Smooth muscle cell (in vitro differentiated cells): ENCODE measurements at regions not wholly inside any gene's neighbourhood (a gene's known extent, or its start where the extent isn't known, plus 50 kb on each side); places are given as distances from the start of the nearest gene placed in this dataset.
A peak's percentile ranks its signal among the peaks of the same experiment; 100 is the strongest.

Experiments
- DNase-seq: peaks from one replicate; lab custom pipeline; 2025; ENCODE audit not compliant: unreplicated experiment; lab: John Stamatoyannopoulos, UW
- H2AFZ ChIP-seq: fragments of 200-600 bp; sonication (generic); 2 replicates; pipeline ENCODE4 v1.6.0; 2016; ENCODE audit warnings: antibody characterized with exemption, low read depth, mild to moderate bottlenecking
- H3F3A ChIP-seq: fragments of 200-600 bp; sonication (generic); 2 replicates; pipeline ENCODE4 v1.6.0; 2017; ENCODE audit warnings: antibody characterized with exemption, low read depth
- H3K27ac ChIP-seq: fragments of 200-600 bp; sonication (generic); 2 replicates; pipeline ENCODE4 v1.5.1; 2016; ENCODE audit warnings: low read depth, mild to moderate bottlenecking
- H3K27me3 ChIP-seq: fragments of 200-600 bp; sonication (generic); 2 replicates; pipeline ENCODE4 v1.6.1; 2016; ENCODE audit warnings: low read depth, mild to moderate bottlenecking
- H3K36me3 ChIP-seq: fragments of 200-600 bp; sonication (generic); 2 replicates; pipeline ENCODE4 v1.5.1; 2016; ENCODE audit warnings: low read depth
- H3K4me1 ChIP-seq: fragments of 200-600 bp; sonication (generic); 2 replicates; pipeline ENCODE4 v1.5.1; 2016; ENCODE audit warnings: low read depth
- H3K4me2 ChIP-seq: fragments of 200-600 bp; sonication (generic); 2 replicates; pipeline ENCODE4 v1.6.0; 2016; ENCODE audit warnings: mild to moderate bottlenecking
- H3K4me3 ChIP-seq: fragments of 200-600 bp; sonication (generic); 2 replicates; pipeline ENCODE4 v1.5.1; 2016; ENCODE audit warnings: mild to moderate bottlenecking
- H3K79me2 ChIP-seq: fragments of 200-600 bp; sonication (generic); 2 replicates; pipeline ENCODE4 v1.6.0; 2016; ENCODE audit warnings: low read depth, mild to moderate bottlenecking
- H3K9ac ChIP-seq: fragments of 200-600 bp; sonication (generic); 2 replicates; pipeline ENCODE4 v1.6.0; 2016; ENCODE audit warnings: low read depth
- H3K9me3 ChIP-seq: fragments of 200-600 bp; sonication (generic); replicated peaks from 2 replicates; pipeline ENCODE4 v1.5.1; 2016; ENCODE audit warnings: low read depth
- H4K20me1 ChIP-seq: fragments of 200-600 bp; sonication (generic); 2 replicates; pipeline ENCODE4 v1.6.0; 2016; ENCODE audit warnings: low read depth
- WGBS: methylation state at CpG from one replicate; pipeline ENCODE4 v1.1.7; 2016; ENCODE audit warnings: low lambda C conversion rate; 5-methylcytosine and 5-hydroxymethylcytosine counted together
- TF ChIP-seq, protein P1 (sequence below): fragments of 200-600 bp; sonication (generic); IDR thresholded peaks from 2 replicates; pipeline ENCODE4 v1.5.1; 2017; ENCODE audit warnings: borderline replicate concordance, mild to moderate bottlenecking, antibody characterized with exemption; ENCODE audit not compliant: insufficient read depth, poor library complexity, severe bottlenecking

- Histone ChIP-seq H3K27me3 (no peaks in the 10 kb centered on the region), H3K9ac (no peak overlapping the region), H3K36me3 (no peaks in the 10 kb centered on the region), H3F3A (no peaks in the 10 kb centered on the region), H2AFZ (no peak overlapping the region), H3K4me1 (no peaks in the 10 kb centered on the region), H3K79me2 (no peaks in the 10 kb centered on the region), H3K27ac (no peak overlapping the region), H3K4me2 (no peak overlapping the region), H4K20me1 (no peaks in the 10 kb centered on the region), H3K9me3 (no peaks in the 10 kb centered on the region), H3K4me3 (no peak overlapping the region)
- DNase-seq = no peak
- WGBS = 82% methylated on average over 2 of the region's 2 CpGs
- TF ChIP-seq, protein P1, sequence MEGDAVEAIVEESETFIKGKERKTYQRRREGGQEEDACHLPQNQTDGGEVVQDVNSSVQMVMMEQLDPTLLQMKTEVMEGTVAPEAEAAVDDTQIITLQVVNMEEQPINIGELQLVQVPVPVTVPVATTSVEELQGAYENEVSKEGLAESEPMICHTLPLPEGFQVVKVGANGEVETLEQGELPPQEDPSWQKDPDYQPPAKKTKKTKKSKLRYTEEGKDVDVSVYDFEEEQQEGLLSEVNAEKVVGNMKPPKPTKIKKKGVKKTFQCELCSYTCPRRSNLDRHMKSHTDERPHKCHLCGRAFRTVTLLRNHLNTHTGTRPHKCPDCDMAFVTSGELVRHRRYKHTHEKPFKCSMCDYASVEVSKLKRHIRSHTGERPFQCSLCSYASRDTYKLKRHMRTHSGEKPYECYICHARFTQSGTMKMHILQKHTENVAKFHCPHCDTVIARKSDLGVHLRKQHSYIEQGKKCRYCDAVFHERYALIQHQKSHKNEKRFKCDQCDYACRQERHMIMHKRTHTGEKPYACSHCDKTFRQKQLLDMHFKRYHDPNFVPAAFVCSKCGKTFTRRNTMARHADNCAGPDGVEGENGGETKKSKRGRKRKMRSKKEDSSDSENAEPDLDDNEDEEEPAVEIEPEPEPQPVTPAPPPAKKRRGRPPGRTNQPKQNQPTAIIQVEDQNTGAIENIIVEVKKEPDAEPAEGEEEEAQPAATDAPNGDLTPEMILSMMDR = no peak
Measured at GRCh38 chr4:111187108-111187507, 564.2 kb upstream of the PITX2 start.

DNA sequence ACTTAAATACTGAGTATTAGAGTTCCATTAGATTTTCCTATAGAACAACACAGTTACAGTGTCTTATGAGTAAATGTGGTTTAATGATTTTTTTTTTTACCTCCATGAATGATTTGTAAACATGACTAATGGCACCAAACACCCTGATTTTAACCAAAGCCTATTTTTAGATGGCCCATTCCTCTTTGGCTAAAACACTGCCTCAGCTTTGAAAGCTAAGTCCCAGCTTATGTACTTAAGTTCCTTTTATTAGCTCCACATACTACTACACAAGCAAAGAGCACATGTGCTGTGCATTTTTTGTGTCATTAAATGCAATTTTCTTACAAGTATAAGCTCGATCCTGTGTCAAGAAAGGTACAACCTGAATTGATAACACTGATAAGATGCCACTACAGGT, 575.6 kb upstream of the PITX2 start:
- DNase-seq = no peak
- WGBS = 44% methylated on average over 1 of the region's 1 CpG

GRCh38 chr4:111204797-111205196, 581.9 kb upstream of the PITX2 start:
- DNase-seq = no peak
- Histone ChIP-seq H3K9ac (no peak overlapping the region), H3K36me3 (no peaks in the 10 kb centered on the region), H3K79me2 (no peaks in the 10 kb centered on the region), H3K4me1 (peaks cover 8% of the 10 kb centered on the region), H3K4me2 (no peak overlapping the region), H3K27me3 (no peaks in the 10 kb centered on the region), H3K9me3 (no peaks in the 10 kb centered on the region), H4K20me1 (no peaks in the 10 kb centered on the region), H3F3A (no peaks in the 10 kb centered on the region), H3K4me3 (no peak overlapping the region), H2AFZ (no peak overlapping the region), H3K27ac (no peak overlapping the region)
- TF ChIP-seq, protein P1 = no peak
- WGBS = 86% methylated on average over 4 of the region's 4 CpGs

More for the DNA sequence above, 575.6 kb upstream of the PITX2 start:
- no peaks in the 10 kb centered on the region for H4K20me1 ChIP-seq
- no peak overlapping the region for H2AFZ ChIP-seq
- TF ChIP-seq, protein P1 = no peak
- no peak overlapping the region for H3K4me3 ChIP-seq
- H3K27ac ChIP-seq = peak overlapping the region; percentile 29
- H3K9me3 ChIP-seq = no peaks in the 10 kb centered on the region
- no peaks in the 10 kb centered on the region for H3F3A ChIP-seq
- H3K27me3 ChIP-seq = no peaks in the 10 kb centered on the region
- H3K9ac ChIP-seq = no peak overlapping the region
- H3K4me2 ChIP-seq = peak overlapping the region; percentile 53
- no peaks in the 10 kb centered on the region for H3K4me1 ChIP-seq
- no peaks in the 10 kb centered on the region for H3K79me2 ChIP-seq
- no peaks in the 10 kb centered on the region for H3K36me3 ChIP-seq

DNA sequence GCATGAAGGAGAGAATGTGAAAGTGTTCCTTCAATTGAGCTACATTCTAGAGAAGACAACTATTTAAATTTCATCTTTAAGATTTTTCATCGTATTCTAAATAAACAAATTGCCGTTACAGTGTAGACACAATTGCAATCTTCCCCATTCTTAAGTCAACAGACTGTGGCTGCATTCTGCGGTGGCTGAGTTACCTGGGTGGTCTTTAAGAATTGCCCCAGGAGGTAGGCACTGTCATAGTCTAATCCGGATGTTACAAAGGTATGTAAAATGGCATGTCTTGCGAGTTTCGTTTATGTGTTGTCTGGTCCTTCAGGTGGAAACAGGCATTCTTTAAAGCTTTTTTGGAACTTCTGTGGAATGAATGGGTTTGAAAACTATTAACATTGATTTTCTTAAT, 586.1 kb upstream of the PITX2 start:
- H2AFZ ChIP-seq = no peak overlapping the region
- TF ChIP-seq, protein P1 = no peak

More for the DNA sequence above, 586.1 kb upstream of the PITX2 start:
- Histone ChIP-seq H3K4me2 (no peak overlapping the region), H3K27ac (peak overlapping the region; percentile 9), H3K9ac (no peak overlapping the region), H3K9me3 (no peaks in the 10 kb centered on the region), H3K4me3 (no peak overlapping the region), H3K27me3 (no peaks in the 10 kb centered on the region), H3K36me3 (no peaks in the 10 kb centered on the region), H3K4me1 (peaks cover 13% of the 10 kb centered on the region), H3K79me2 (no peaks in the 10 kb centered on the region), H4K20me1 (no peaks in the 10 kb centered on the region), H3F3A (no peaks in the 10 kb centered on the region)
- no peak for DNase-seq
- WGBS = 50% methylated on average over 6 of the region's 6 CpGs
